H9 (cell line): ENCODE measurements at regions not wholly inside any gene's neighbourhood (a gene's known extent, or its start where the extent isn't known, plus 50 kb on each side); places are given as distances from the start of the nearest gene placed in this dataset.
"Not testable (repeated sequence)": the region's sequence is repeated elsewhere in the genome, so short reads cannot be mapped to it uniquely, and the experiment has no call there.

ENCODE experiments used
- DNase-seq: peaks from one replicate; pipeline ENCODE4 v3.0.0-alpha.2; 2017
- H2AFZ ChIP-seq: one replicate; pipeline ENCODE4 v1.6.1; 2013; ENCODE audit warnings: mild to moderate bottlenecking, low read length, control low read depth, moderate library complexity
- H2AK5ac ChIP-seq: 2 replicates; pipeline ENCODE4 v1.6.1; 2013; ENCODE audit warnings: low read length, control low read depth, mixed read lengths; ENCODE audit not compliant: insufficient read length
- H2BK120ac ChIP-seq: one replicate; pipeline ENCODE4 v1.6.1; 2013; ENCODE audit warnings: low read depth, mild to moderate bottlenecking, low read length, control low read depth, inconsistent platforms; ENCODE audit not compliant: poor library complexity, severe bottlenecking
- H2BK12ac ChIP-seq: 2 replicates; pipeline ENCODE4 v1.6.1; 2013; ENCODE audit warnings: low read length, control low read depth, mixed read lengths, low read depth; ENCODE audit not compliant: insufficient read length
- H2BK15ac ChIP-seq: 2 replicates; pipeline ENCODE4 v1.6.1; 2013; ENCODE audit warnings: low read depth, low read length, control low read depth
- H2BK20ac ChIP-seq: one replicate; pipeline ENCODE4 v1.6.1; 2013; ENCODE audit warnings: low read depth, mild to moderate bottlenecking, low read length, control low read depth, inconsistent platforms; ENCODE audit not compliant: poor library complexity, severe bottlenecking
- H2BK5ac ChIP-seq: 2 replicates; pipeline ENCODE4 v1.6.1; 2013; ENCODE audit warnings: low read length, control low read depth, mixed read lengths; ENCODE audit not compliant: insufficient read length
- H3K14ac ChIP-seq: 2 replicates; pipeline ENCODE4 v1.6.1; 2013; ENCODE audit warnings: low read length, control low read depth; ENCODE audit not compliant: insufficient read depth
- H3K18ac ChIP-seq: 2 replicates; pipeline ENCODE4 v1.6.1; 2013; ENCODE audit warnings: low read depth, mild to moderate bottlenecking, mixed read lengths, low read length, control low read depth; ENCODE audit not compliant: insufficient read length
- H3K23ac ChIP-seq: 2 replicates; pipeline ENCODE4 v1.6.1; 2013; ENCODE audit warnings: low read length, control low read depth, mixed read lengths, low read depth; ENCODE audit not compliant: insufficient read length
- H3K23me2 ChIP-seq: 2 replicates; pipeline ENCODE4 v1.6.1; 2013; ENCODE audit warnings: low read depth, mild to moderate bottlenecking, mixed read lengths, low read length, control low read depth; ENCODE audit not compliant: insufficient read length, poor library complexity, severe bottlenecking
- H3K27ac ChIP-seq: 2 replicates; pipeline ENCODE4 v1.5.1; 2013; ENCODE audit warnings: low read length, control low read depth, mixed read lengths, low read depth; ENCODE audit not compliant: insufficient read length
- H3K27me3 ChIP-seq: 2 replicates; pipeline ENCODE4 v1.6.1; 2013; ENCODE audit warnings: low read length, control low read depth, inconsistent platforms; ENCODE audit not compliant: insufficient read depth
- H3K4ac ChIP-seq: 2 replicates; pipeline ENCODE4 v1.6.1; 2013; ENCODE audit warnings: low read depth, mild to moderate bottlenecking, control low read depth, inconsistent platforms, low read length, moderate library complexity
- H3K4me1 ChIP-seq: 2 replicates; pipeline ENCODE4 v1.6.1; 2013; ENCODE audit warnings: low read length, control low read depth, inconsistent platforms; ENCODE audit not compliant: insufficient read depth
- H3K4me2 ChIP-seq: 2 replicates; pipeline ENCODE4 v1.6.1; 2013; ENCODE audit warnings: low read length, control low read depth, mixed read lengths; ENCODE audit not compliant: insufficient read length, insufficient read depth
- H3K56ac ChIP-seq: 2 replicates; pipeline ENCODE4 v1.6.1; 2013; ENCODE audit warnings: low read depth, mild to moderate bottlenecking, mixed read lengths, low read length, control low read depth; ENCODE audit not compliant: insufficient read length
- H3K79me1 ChIP-seq: 2 replicates; pipeline ENCODE4 v1.6.1; 2013; ENCODE audit warnings: low read depth, mild to moderate bottlenecking, moderate library complexity, low read length, control low read depth, inconsistent platforms; ENCODE audit not compliant: insufficient read depth, poor library complexity, severe bottlenecking
- H3K79me2 ChIP-seq: 2 replicates; pipeline ENCODE4 v1.6.1; 2013; ENCODE audit warnings: low read length, control low read depth, inconsistent platforms; ENCODE audit not compliant: insufficient read depth
- H3K9ac ChIP-seq: 2 replicates; pipeline ENCODE4 v1.6.1; 2013; ENCODE audit warnings: low read length, control low read depth, mixed read lengths; ENCODE audit not compliant: insufficient read length; ENCODE audit errors: extremely low read depth
- H3K9me3 ChIP-seq: one replicate; pipeline ENCODE4 v1.6.1; 2013; ENCODE audit warnings: low read depth, low read length, inconsistent platforms; ENCODE audit not compliant: control insufficient read depth
- H3T11ph ChIP-seq: one replicate; pipeline ENCODE4 v1.6.1; 2013; ENCODE audit warnings: mild to moderate bottlenecking, low read length, control low read depth, inconsistent platforms
- H4K20me1 ChIP-seq: one replicate; pipeline ENCODE4 v1.6.1; 2013; ENCODE audit not compliant: control insufficient read depth, insufficient read length, insufficient read depth
- H4K5ac ChIP-seq: 2 replicates; pipeline ENCODE4 v1.6.1; 2013; ENCODE audit warnings: low read depth, mild to moderate bottlenecking, mixed read lengths, low read length, control low read depth; ENCODE audit not compliant: insufficient read length
- H4K8ac ChIP-seq: replicated peaks from 2 replicates; pipeline ENCODE4 v1.6.1; 2013; ENCODE audit warnings: low read length, control low read depth, mixed read lengths, low read depth; ENCODE audit not compliant: insufficient read length
- H4K91ac ChIP-seq: 2 replicates; pipeline ENCODE4 v1.6.1; 2013; ENCODE audit warnings: low read depth, mild to moderate bottlenecking, moderate library complexity, mixed read lengths, low read length, control low read depth; ENCODE audit not compliant: insufficient read length
- H3K27ac Mint-ChIP-seq, 3 experiments: 2 replicates in 2 of 3; 3 replicates in 1 of 3; pipeline ENCODE4 v1.8.0; 2020 to 2021; ENCODE audit warnings: mixed read lengths in 3 of 3, mild to moderate bottlenecking in 1 of 3, moderate library complexity in 1 of 3
- H3K27me3 Mint-ChIP-seq: 2 replicates; pipeline ENCODE4 v1.8.0; 2021; ENCODE audit warnings: low read depth, mild to moderate bottlenecking, moderate library complexity, mixed read lengths
- H3K36me3 Mint-ChIP-seq, 3 experiments: 2 replicates in 2 of 3; 3 replicates in 1 of 3; pipeline ENCODE4 v1.8.0; 2020 to 2021; ENCODE audit warnings: low read depth in 3 of 3, mixed read lengths in 3 of 3; ENCODE audit not compliant: insufficient read depth in 1 of 3
- H3K4me1 Mint-ChIP-seq, 2 experiments: 2 replicates each; pipeline ENCODE4 v1.8.0; 2020; ENCODE audit warnings: mixed read lengths in 2 of 2
- H3K4me3 Mint-ChIP-seq, 2 experiments: 2 replicates in 1 of 2; 3 replicates in 1 of 2; pipeline ENCODE4 v1.8.0; 2020 to 2021; ENCODE audit warnings: mild to moderate bottlenecking in 2 of 2, mixed read lengths in 2 of 2, moderate library complexity in 1 of 2
- H3K9me3 Mint-ChIP-seq, 2 experiments: 2 replicates in 1 of 2; 3 replicates in 1 of 2; pipeline ENCODE4 v1.8.0; 2020; ENCODE audit warnings: mild to moderate bottlenecking in 2 of 2, mixed read lengths in 2 of 2, moderate library complexity in 1 of 2
- WGBS: extraction: QIAGEN DNeasy Blood & Tissue Kit; methylation state at CpG from one replicate; pipeline ENCODE4 v1.1.7; 2013; ENCODE audit warnings: missing lambda C conversion rate, low lambda C conversion rate, mixed read lengths; ENCODE audit not compliant: insufficient read length; ENCODE audit errors: extremely low coverage; 5-methylcytosine and 5-hydroxymethylcytosine counted together
- TF ChIP-seq, protein P1 (sequence below): fragments of 200-600 bp; sonication (generic); conservative IDR thresholded peaks from 3 replicates; pipeline ENCODE4 v1.8.0; 2021; ENCODE audit warnings: antibody characterized with exemption, mild to moderate bottlenecking

DNA sequence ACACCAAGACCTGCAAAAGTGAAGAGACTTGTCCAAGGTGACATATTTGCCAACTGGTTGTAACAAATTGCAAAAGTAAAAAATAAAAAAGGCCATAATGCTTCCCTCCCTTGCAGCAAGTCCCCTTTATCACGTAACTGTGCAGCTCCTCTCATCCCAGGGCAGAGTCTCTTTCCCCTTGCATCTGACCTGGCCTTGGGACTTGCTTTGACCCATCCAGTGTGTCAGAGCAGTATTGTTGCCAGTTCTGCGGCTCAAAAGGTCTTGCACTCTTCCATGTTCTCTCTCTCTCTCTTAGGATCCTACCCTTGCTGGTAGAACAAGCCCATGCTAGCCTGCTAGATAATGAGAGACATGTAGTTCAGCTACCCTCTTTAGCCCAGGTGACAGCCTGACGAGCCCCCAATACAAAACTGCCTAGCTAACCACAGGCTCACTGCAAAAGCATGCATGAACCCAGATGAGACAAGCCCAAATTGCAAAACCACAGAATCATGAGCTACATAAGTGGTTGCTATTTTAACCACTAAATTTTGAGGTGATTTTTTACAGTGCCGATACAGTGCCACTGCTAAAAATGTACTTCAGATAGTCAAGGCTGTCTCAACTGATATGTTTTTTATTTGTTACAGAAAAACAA is 289.5 kb upstream of the PPARGC1A start:
- H3K4ac ChIP-seq: no peak overlapping the region
- no peak overlapping the region for H3K9ac ChIP-seq
- peaks cover 0 to 4% (median 0%) of the 10 kb centered on the region in 3 experiments; a peak in 2 of 7 replicates for H3K36me3 Mint-ChIP-seq
- no peaks in the 10 kb centered on the region for H3K9me3 ChIP-seq
- no peak overlapping the region for H2AFZ ChIP-seq
- TF ChIP-seq, protein P1, sequence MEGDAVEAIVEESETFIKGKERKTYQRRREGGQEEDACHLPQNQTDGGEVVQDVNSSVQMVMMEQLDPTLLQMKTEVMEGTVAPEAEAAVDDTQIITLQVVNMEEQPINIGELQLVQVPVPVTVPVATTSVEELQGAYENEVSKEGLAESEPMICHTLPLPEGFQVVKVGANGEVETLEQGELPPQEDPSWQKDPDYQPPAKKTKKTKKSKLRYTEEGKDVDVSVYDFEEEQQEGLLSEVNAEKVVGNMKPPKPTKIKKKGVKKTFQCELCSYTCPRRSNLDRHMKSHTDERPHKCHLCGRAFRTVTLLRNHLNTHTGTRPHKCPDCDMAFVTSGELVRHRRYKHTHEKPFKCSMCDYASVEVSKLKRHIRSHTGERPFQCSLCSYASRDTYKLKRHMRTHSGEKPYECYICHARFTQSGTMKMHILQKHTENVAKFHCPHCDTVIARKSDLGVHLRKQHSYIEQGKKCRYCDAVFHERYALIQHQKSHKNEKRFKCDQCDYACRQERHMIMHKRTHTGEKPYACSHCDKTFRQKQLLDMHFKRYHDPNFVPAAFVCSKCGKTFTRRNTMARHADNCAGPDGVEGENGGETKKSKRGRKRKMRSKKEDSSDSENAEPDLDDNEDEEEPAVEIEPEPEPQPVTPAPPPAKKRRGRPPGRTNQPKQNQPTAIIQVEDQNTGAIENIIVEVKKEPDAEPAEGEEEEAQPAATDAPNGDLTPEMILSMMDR: no peak
- H3K4me3 Mint-ChIP-seq: no peak overlapping the region
- H3K27me3 ChIP-seq: no peaks in the 10 kb centered on the region
- H4K5ac ChIP-seq: no peak overlapping the region
- H3T11ph ChIP-seq: no peak overlapping the region
- H3K18ac ChIP-seq: no peak overlapping the region
- no peaks in the 10 kb centered on the region for H3K4me1 ChIP-seq
- H4K91ac ChIP-seq: no peak overlapping the region
- no peak overlapping the region; a peak in 1 of 7 replicates for H3K27ac Mint-ChIP-seq
- H3K14ac ChIP-seq: no peak overlapping the region
- H4K20me1 ChIP-seq: no peaks in the 10 kb centered on the region
- no peaks in the 10 kb centered on the region for H3K23me2 ChIP-seq
- H2BK20ac ChIP-seq: no peak overlapping the region
- peaks cover 2% of the 10 kb centered on the region; the same call in 1 of the 2 replicates for H3K27me3 Mint-ChIP-seq
- no peaks in the 10 kb centered on the region for H3K79me1 ChIP-seq
- H3K23ac ChIP-seq: no peak overlapping the region
- H2BK15ac ChIP-seq: no peak overlapping the region
- DNase-seq: no peak
- no peak overlapping the region for H3K27ac ChIP-seq
- H3K56ac ChIP-seq: no peak overlapping the region
- H2BK12ac ChIP-seq: no peak overlapping the region
- no peak overlapping the region for H2BK5ac ChIP-seq
- no peak overlapping the region for H4K8ac ChIP-seq
- no peaks in the 10 kb centered on the region for H3K79me2 ChIP-seq
- no peak overlapping the region for H2AK5ac ChIP-seq
- H3K4me2 ChIP-seq: no peak overlapping the region
- peaks cover 0 to 2% of the 10 kb centered on the region in 2 experiments; a peak in 1 of 5 replicates for H3K9me3 Mint-ChIP-seq
- WGBS: no CpG with 5 or more reads among the region's 4 CpGs
- H3K4me1 Mint-ChIP-seq: peaks cover 7 to 8% of the 10 kb centered on the region in 2 experiments
- no peak overlapping the region for H2BK120ac ChIP-seq

DNA sequence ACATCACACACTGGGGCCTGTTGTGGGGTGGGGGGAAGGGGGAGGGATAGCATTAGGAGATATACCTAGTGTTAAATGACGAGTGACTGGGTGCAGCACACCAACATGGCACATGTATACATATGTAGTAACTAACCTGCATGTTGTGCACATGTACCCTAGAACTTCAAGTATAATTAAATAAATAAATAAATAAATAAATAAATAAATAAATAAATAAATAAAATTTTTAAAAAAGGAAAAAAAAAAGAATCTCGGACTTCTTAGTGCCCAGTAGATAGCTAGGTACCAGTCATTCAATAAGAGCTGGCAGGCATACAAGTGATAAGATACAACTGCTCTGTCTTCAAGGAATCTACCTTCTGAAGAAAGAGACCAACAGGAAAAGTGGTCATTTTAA is 287.6 kb upstream of the PPARGC1A start:
- not testable (repeated sequence) for H4K5ac ChIP-seq, H3K79me2 ChIP-seq, H3K23me2 ChIP-seq, H3K4me2 ChIP-seq, DNase-seq, H3K9me3 ChIP-seq, H2BK15ac ChIP-seq, H2BK12ac ChIP-seq, H2BK120ac ChIP-seq, H4K20me1 ChIP-seq, H3K9me3 Mint-ChIP-seq, H3K9ac ChIP-seq, H3K79me1 ChIP-seq, H3K27me3 ChIP-seq, H3K4me1 ChIP-seq, H3K36me3 Mint-ChIP-seq, H3K27ac ChIP-seq, H3K23ac ChIP-seq, H3K14ac ChIP-seq, H2BK5ac ChIP-seq, H2AK5ac ChIP-seq, H2AFZ ChIP-seq, H3T11ph ChIP-seq, H4K91ac ChIP-seq, H3K56ac ChIP-seq, H3K18ac ChIP-seq, H3K4ac ChIP-seq, H4K8ac ChIP-seq, H3K27ac Mint-ChIP-seq, H2BK20ac ChIP-seq, H3K27me3 Mint-ChIP-seq, H3K4me3 Mint-ChIP-seq
- peaks cover 11 to 13% of the 10 kb centered on the region in 2 experiments for H3K4me1 Mint-ChIP-seq
- no CpG with 5 or more reads among the region's 2 CpGs for WGBS
